ENCODE measurements at regions not wholly inside any gene's neighbourhood (a gene's known extent, or its start where the extent isn't known, plus 50 kb on each side); places are given as distances from the start of the nearest gene placed in this dataset.
"Not testable (repeated sequence)": the region's sequence is repeated elsewhere in the genome, so short reads cannot be mapped to it uniquely, and the experiment has no call there.

GRCh38 chr1:87992536-87992935 is 663.9 kb downstream of the LMO4 start:
- H3K27me3 Mint-ChIP-seq; H3K4me3 Mint-ChIP-seq; H3K36me3 ChIP-seq (ENCODE audit: insufficient read depth, low read length); DNase-seq; POLR2A ChIA-PET (ENCODE audit: partially characterized antibody); H3K4me1 Mint-ChIP-seq; H3K4me1 ChIP-seq (ENCODE audit: insufficient read depth, low read length); H3K4me3 ChIP-seq (ENCODE audit: low read length in 2 of 2); H3K9me3 ChIP-seq (ENCODE audit: control insufficient read depth in 1 of 2, low read length in 2 of 2); CTCF ChIA-PET (ENCODE audit: partially characterized antibody); H3K27me3 ChIP-seq (ENCODE audit: insufficient read depth, low read length); intact Hi-C loops (cut with micrococcal nuclease); H3K27ac Mint-ChIP-seq; H3K36me3 Mint-ChIP-seq; H3K27ac ChIP-seq (ENCODE audit: low read depth, low read length); H3K9me3 Mint-ChIP-seq: not testable (repeated sequence)

GRCh38 chr1:87993051-87993450 is 664.4 kb downstream of the LMO4 start:
- H3K27ac Mint-ChIP-seq = no peak overlapping the region
- H3K27ac ChIP-seq (ENCODE audit: low read depth, low read length) = no peak overlapping the region
- H3K4me1 Mint-ChIP-seq = no peaks in the 10 kb centered on the region
- no peaks in the 10 kb centered on the region for H3K36me3 Mint-ChIP-seq
- H3K27me3 ChIP-seq (ENCODE audit: insufficient read depth, low read length) = no peaks in the 10 kb centered on the region
- H3K36me3 ChIP-seq (ENCODE audit: insufficient read depth, low read length) = no peaks in the 10 kb centered on the region
- DNase-seq = no peak
- H3K9me3 ChIP-seq (ENCODE audit: control insufficient read depth in 1 of 2, low read length in 2 of 2) = no peaks in the 10 kb centered on the region
- intact Hi-C loops (cut with micrococcal nuclease) = no loop called here
- H3K9me3 Mint-ChIP-seq = peaks cover 0 to 2% (median 0%) of the 10 kb centered on the region in 8 donors
- H3K4me3 ChIP-seq (ENCODE audit: low read length in 2 of 2) = no peak overlapping the region
- H3K27me3 Mint-ChIP-seq = peaks cover 0 to 5% of the 10 kb centered on the region in 2 donors
- ChIA-PET CTCF (ENCODE audit: partially characterized antibody) (no interaction called here), POLR2A (ENCODE audit: partially characterized antibody) (no interaction called here)
- no peak overlapping the region for H3K4me3 Mint-ChIP-seq
- no peaks in the 10 kb centered on the region for H3K4me1 ChIP-seq (ENCODE audit: insufficient read depth, low read length)

DNA sequence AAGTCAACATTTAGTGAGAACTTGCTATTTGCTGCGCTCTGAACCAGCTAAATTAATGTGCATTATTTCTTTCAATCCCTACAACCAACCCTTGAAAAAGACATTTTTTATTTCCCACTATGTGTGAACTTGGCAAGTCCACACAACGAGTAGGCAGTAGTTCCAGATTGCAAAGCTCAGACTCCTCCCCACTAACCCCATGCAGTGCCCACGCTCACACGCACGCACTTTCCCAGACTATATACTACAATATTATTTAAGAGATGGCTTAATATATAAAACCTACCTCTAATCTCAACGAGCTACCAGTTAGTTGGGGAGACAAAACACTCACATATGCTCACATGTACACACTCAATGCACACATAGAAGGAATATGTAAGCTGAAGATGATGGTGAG is 671.2 kb downstream of the LMO4 start:
- H3K9me3 Mint-ChIP-seq = peaks cover 0 to 4% (median 0%) of the 10 kb centered on the region in 8 donors
- ChIA-PET POLR2A (ENCODE audit: partially characterized antibody) (no interaction called here), CTCF (ENCODE audit: partially characterized antibody) (no interaction called here)
- no peaks in the 10 kb centered on the region for H3K4me1 Mint-ChIP-seq
- intact Hi-C loops (cut with micrococcal nuclease) = no loop called here
- no peaks in the 10 kb centered on the region for H3K4me1 ChIP-seq (ENCODE audit: insufficient read depth, low read length)
- H3K4me3 ChIP-seq (ENCODE audit: low read length in 2 of 2) = no peak overlapping the region
- no peak overlapping the region for H3K27ac ChIP-seq (ENCODE audit: low read depth, low read length)
- H3K36me3 Mint-ChIP-seq = no peaks in the 10 kb centered on the region
- H3K27me3 Mint-ChIP-seq = peaks cover 8 to 13% of the 10 kb centered on the region in 2 donors
- DNase-seq = no peak
- no peaks in the 10 kb centered on the region for H3K36me3 ChIP-seq (ENCODE audit: insufficient read depth, low read length)
- no peaks in the 10 kb centered on the region for H3K27me3 ChIP-seq (ENCODE audit: insufficient read depth, low read length)
- no peak overlapping the region for H3K27ac Mint-ChIP-seq
- H3K4me3 Mint-ChIP-seq = no peak overlapping the region
- H3K9me3 ChIP-seq (ENCODE audit: control insufficient read depth in 1 of 2, low read length in 2 of 2) = no peaks in the 10 kb centered on the region

DNA sequence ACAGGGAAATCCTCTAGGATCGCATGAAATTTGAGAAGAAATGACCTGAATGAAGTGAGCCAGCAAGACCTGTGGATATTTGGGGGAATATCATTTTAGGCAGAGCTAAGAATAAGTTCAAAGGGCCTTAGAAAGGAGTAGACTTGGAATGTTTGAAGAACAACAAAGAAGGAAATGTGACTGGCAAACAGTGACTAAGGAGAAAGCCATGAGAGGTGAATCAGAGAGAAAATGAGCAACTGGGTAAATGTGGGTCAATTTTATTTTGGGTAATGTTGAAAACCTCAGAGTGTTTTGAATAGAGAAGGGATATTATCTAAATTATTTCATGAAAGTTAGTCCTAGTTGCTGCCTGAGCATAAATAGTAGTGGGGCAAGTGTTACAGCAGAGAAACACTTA is 672.8 kb downstream of the LMO4 start:
- H3K27ac Mint-ChIP-seq = no peak overlapping the region
- Histone ChIP-seq H3K4me3 (ENCODE audit: low read length in 2 of 2) (no peak overlapping the region), H3K4me1 (ENCODE audit: insufficient read depth, low read length) (no peaks in the 10 kb centered on the region), H3K27me3 (ENCODE audit: insufficient read depth, low read length) (no peaks in the 10 kb centered on the region), H3K27ac (ENCODE audit: low read depth, low read length) (no peak overlapping the region), H3K36me3 (ENCODE audit: insufficient read depth, low read length) (no peaks in the 10 kb centered on the region), H3K9me3 (ENCODE audit: control insufficient read depth in 1 of 2, low read length in 2 of 2) (no peaks in the 10 kb centered on the region)
- H3K4me1 Mint-ChIP-seq = no peaks in the 10 kb centered on the region
- no peaks in the 10 kb centered on the region for H3K36me3 Mint-ChIP-seq
- H3K27me3 Mint-ChIP-seq = peaks cover 3 to 16% of the 10 kb centered on the region in 2 donors
- H3K9me3 Mint-ChIP-seq = peaks cover 0 to 4% (median 0%) of the 10 kb centered on the region in 8 donors
- POLR2A ChIA-PET (ENCODE audit: partially characterized antibody) = no interaction called here
- CTCF ChIA-PET (ENCODE audit: partially characterized antibody) = no interaction called here
- intact Hi-C loops (cut with micrococcal nuclease) = no loop called here
- no peak for DNase-seq
- no peak overlapping the region for H3K4me3 Mint-ChIP-seq

- no peaks in the 10 kb centered on the region for H3K36me3 Mint-ChIP-seq
- no peak overlapping the region for H3K4me3 Mint-ChIP-seq
- Histone ChIP-seq H3K4me1 (ENCODE audit: insufficient read depth, low read length) (no peaks in the 10 kb centered on the region), H3K27ac (ENCODE audit: low read depth, low read length) (no peak overlapping the region), H3K4me3 (ENCODE audit: low read length in 2 of 2) (no peak overlapping the region), H3K27me3 (ENCODE audit: insufficient read depth, low read length) (no peaks in the 10 kb centered on the region), H3K9me3 (ENCODE audit: control insufficient read depth in 1 of 2, low read length in 2 of 2) (no peaks in the 10 kb centered on the region), H3K36me3 (ENCODE audit: insufficient read depth, low read length) (no peaks in the 10 kb centered on the region)
- peaks cover 5 to 16% of the 10 kb centered on the region in 2 donors for H3K27me3 Mint-ChIP-seq
- intact Hi-C loops (cut with micrococcal nuclease) = no loop called here
- POLR2A ChIA-PET (ENCODE audit: partially characterized antibody) = no interaction called here
- CTCF ChIA-PET (ENCODE audit: partially characterized antibody) = no interaction called here
- no peak for DNase-seq
- peaks cover 0 to 4% (median 0%) of the 10 kb centered on the region in 8 donors for H3K9me3 Mint-ChIP-seq
- H3K4me1 Mint-ChIP-seq = no peaks in the 10 kb centered on the region
- no peak overlapping the region for H3K27ac Mint-ChIP-seq
These were observed 674.6 kb downstream of the LMO4 start for GRCh38 chr1:88003255-88003654.

DNA sequence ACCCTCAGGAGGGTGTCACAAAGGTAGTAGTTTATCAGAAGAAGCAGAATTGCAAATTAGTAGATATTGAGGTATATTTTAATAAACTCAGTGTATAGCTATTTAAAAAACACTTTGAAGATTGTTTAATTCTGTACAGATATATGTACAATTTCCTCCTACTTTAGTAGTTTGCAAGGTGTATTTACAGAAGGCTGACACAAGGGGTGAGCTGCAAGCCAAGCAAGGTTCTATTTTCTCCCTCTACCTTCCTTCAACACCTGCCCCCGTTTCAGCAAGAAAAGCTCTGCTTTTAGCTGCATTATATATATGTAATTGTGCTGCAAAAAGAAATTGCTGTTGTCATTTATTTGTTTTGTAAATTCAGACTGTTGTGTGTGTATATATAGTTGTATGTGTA is 674.2 kb upstream of the PKN2 start:
- DNase-seq = no peak
- Mint-ChIP-seq H3K9me3 (no peaks in the 10 kb centered on the region), H3K4me1 (no peaks in the 10 kb centered on the region), H3K27ac (no peak overlapping the region), H3K36me3 (no peaks in the 10 kb centered on the region), H3K4me3 (no peak overlapping the region), H3K27me3 (peaks cover 3 to 5% of the 10 kb centered on the region in 2 donors)
- no peaks in the 10 kb centered on the region for H3K9me3 ChIP-seq (ENCODE audit: control insufficient read depth in 1 of 2, low read length in 2 of 2)
- no peak overlapping the region for H3K27ac ChIP-seq (ENCODE audit: low read depth, low read length)
- H3K4me3 ChIP-seq (ENCODE audit: low read length in 2 of 2) = no peak overlapping the region
- ChIA-PET CTCF (ENCODE audit: partially characterized antibody) (no interaction called here), POLR2A (ENCODE audit: partially characterized antibody) (no interaction called here)
- no peaks in the 10 kb centered on the region for H3K4me1 ChIP-seq (ENCODE audit: insufficient read depth, low read length)
- intact Hi-C loops (cut with micrococcal nuclease) = no loop called here
- H3K36me3 ChIP-seq (ENCODE audit: insufficient read depth, low read length) = no peaks in the 10 kb centered on the region
- no peaks in the 10 kb centered on the region for H3K27me3 ChIP-seq (ENCODE audit: insufficient read depth, low read length)

DNA sequence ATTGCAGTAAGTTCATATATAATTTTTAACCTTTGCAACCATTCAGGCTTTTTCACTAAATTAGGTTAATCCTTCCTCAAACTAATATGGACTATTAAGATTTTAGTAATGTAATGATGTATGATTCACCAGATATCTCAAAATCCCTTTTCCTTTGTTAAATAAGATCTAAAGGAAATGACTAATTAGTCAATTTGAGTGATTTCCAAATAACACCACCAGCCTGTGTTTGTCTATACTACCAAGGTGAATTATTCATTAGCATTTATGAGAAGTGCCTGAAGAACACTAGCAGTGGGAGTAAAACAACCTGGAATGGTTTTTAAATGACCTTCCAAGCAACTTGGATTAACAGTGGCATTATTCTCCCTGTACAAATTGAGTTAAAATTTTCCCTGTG is 670.6 kb upstream of the PKN2 start:
- intact Hi-C loops (cut with micrococcal nuclease) = no loop called here
- Mint-ChIP-seq H3K4me3 (no peak overlapping the region), H3K27me3 (peaks cover 0 to 6% of the 10 kb centered on the region in 2 donors), H3K4me1 (no peaks in the 10 kb centered on the region), H3K36me3 (no peaks in the 10 kb centered on the region), H3K9me3 (no peaks in the 10 kb centered on the region), H3K27ac (no peak overlapping the region)
- Histone ChIP-seq H3K27ac (ENCODE audit: low read depth, low read length) (no peak overlapping the region), H3K4me1 (ENCODE audit: insufficient read depth, low read length) (no peaks in the 10 kb centered on the region), H3K27me3 (ENCODE audit: insufficient read depth, low read length) (no peaks in the 10 kb centered on the region), H3K4me3 (ENCODE audit: low read length in 2 of 2) (no peak overlapping the region), H3K36me3 (ENCODE audit: insufficient read depth, low read length) (no peaks in the 10 kb centered on the region), H3K9me3 (ENCODE audit: control insufficient read depth in 1 of 2, low read length in 2 of 2) (no peaks in the 10 kb centered on the region)
- DNase-seq = no peak
- CTCF ChIA-PET (ENCODE audit: partially characterized antibody) = no interaction called here
- POLR2A ChIA-PET (ENCODE audit: partially characterized antibody) = no interaction called here

DNA sequence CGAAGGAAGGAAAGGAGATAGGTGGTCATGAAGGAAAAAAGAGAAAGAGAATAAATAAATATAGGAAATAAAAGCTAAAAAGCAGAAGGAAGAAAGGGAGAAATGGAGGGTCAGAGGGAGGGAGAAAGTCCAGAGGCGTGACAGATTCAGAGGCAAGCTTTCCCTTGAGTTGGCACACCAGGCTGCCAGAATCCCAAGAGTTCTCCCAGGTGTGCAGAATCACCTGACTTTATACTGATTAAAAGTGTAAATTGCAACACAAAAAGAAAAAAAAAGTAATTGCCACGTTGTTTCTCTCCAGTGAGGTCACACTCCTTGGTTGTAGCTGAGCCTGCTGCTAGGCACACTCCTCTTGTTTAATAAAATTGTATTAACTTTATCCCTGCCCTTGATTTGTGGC is 669.9 kb upstream of the PKN2 start:
- H3K36me3 ChIP-seq (ENCODE audit: insufficient read depth, low read length) = no peaks in the 10 kb centered on the region
- H3K4me1 Mint-ChIP-seq = no peaks in the 10 kb centered on the region
- no peak overlapping the region for H3K27ac Mint-ChIP-seq
- DNase-seq = no peak
- H3K9me3 Mint-ChIP-seq = no peaks in the 10 kb centered on the region
- H3K27me3 Mint-ChIP-seq = peaks cover 0 to 6% of the 10 kb centered on the region in 2 donors
- H3K27ac ChIP-seq (ENCODE audit: low read depth, low read length) = no peak overlapping the region
- POLR2A ChIA-PET (ENCODE audit: partially characterized antibody) = no interaction called here
- no peak overlapping the region for H3K4me3 Mint-ChIP-seq
- no peaks in the 10 kb centered on the region for H3K27me3 ChIP-seq (ENCODE audit: insufficient read depth, low read length)
- no peaks in the 10 kb centered on the region for H3K36me3 Mint-ChIP-seq
- no peaks in the 10 kb centered on the region for H3K4me1 ChIP-seq (ENCODE audit: insufficient read depth, low read length)
- CTCF ChIA-PET (ENCODE audit: partially characterized antibody) = no interaction called here
- intact Hi-C loops (cut with micrococcal nuclease) = no loop called here
- H3K4me3 ChIP-seq (ENCODE audit: low read length in 2 of 2) = no peak overlapping the region
- H3K9me3 ChIP-seq (ENCODE audit: control insufficient read depth in 1 of 2, low read length in 2 of 2) = no peaks in the 10 kb centered on the region

Data from CD4-positive, alpha-beta memory T cell (primary cell).